ENCODE measurements at regions not wholly inside any gene's neighbourhood (a gene's known extent, or its start where the extent isn't known, plus 50 kb on each side); places are given as distances from the start of the nearest gene placed in this dataset.
"Not testable (repeated sequence)": the region's sequence is repeated elsewhere in the genome, so short reads cannot be mapped to it uniquely, and the experiment has no call there.

GRCh38 chr7:32765649-32766251 is 125.8 kb downstream of the KBTBD2 start:
- H3K9me3 ChIP-seq (replicated peaks in 1 of 3); DNase-seq; H3K36me3 ChIP-seq (replicated peaks in 1 of 2); H3K4me1 ChIP-seq (replicated peaks in 1 of 2); H3K27ac ChIP-seq; H3K4me3 ChIP-seq; intact Hi-C loops (cut with DNase I); H3K27me3 ChIP-seq: not testable (repeated sequence)
- TF ChIP-seq CTCF (IDR thresholded peaks at IDR 0.05): peak; percentile 28 to 62 (median 43)
- WGBS, 4 donors: 11 to 21% (median 16%) methylated on average over 4 of the region's 4 CpGs

GRCh38 chr7:32765185-32765584 is 126.4 kb downstream of the KBTBD2 start:
- H3K4me3 ChIP-seq: no peak overlapping the region
- no peaks in the 10 kb centered on the region for H3K9me3 ChIP-seq (replicated peaks in 1 of 3)
- no peaks in the 10 kb centered on the region for H3K4me1 ChIP-seq (replicated peaks in 1 of 2)
- intact Hi-C loops (cut with DNase I): no loop called here
- H3K36me3 ChIP-seq (replicated peaks in 1 of 2): no peaks in the 10 kb centered on the region
- H3K27me3 ChIP-seq: no peaks in the 10 kb centered on the region
- WGBS, 4 donors: 63 to 76% (median 68%) methylated on average over 3 of the region's 3 CpGs
- no peak for DNase-seq
- no peak overlapping the region for H3K27ac ChIP-seq
- TF ChIP-seq POLR2A (IDR thresholded peaks at IDR 0.05): no peak
- no peak for TF ChIP-seq CTCF (IDR thresholded peaks at IDR 0.05)

- DNase-seq: no peak
- Histone ChIP-seq H3K4me1 (replicated peaks in 1 of 2) (no peaks in the 10 kb centered on the region), H3K4me3 (no peak overlapping the region), H3K27me3 (no peaks in the 10 kb centered on the region), H3K36me3 (replicated peaks in 1 of 2) (no peaks in the 10 kb centered on the region), H3K9me3 (replicated peaks in 1 of 3) (no peaks in the 10 kb centered on the region), H3K27ac (no peak overlapping the region)
- intact Hi-C loops (cut with DNase I): no loop called here
- TF ChIP-seq CTCF (IDR thresholded peaks at IDR 0.05) (no peak), POLR2A (IDR thresholded peaks at IDR 0.05) (no peak)
- WGBS, 4 donors: 57 to 76% (median 64%) methylated on average over 23 of the region's 23 CpGs
Measured at GRCh38 chr7:32762925-32763293, 128.7 kb downstream of the KBTBD2 start.

- H3K27ac ChIP-seq; H3K4me3 ChIP-seq; H3K4me1 ChIP-seq (replicated peaks in 1 of 2); H3K36me3 ChIP-seq (replicated peaks in 1 of 2); H3K9me3 ChIP-seq (replicated peaks in 1 of 3); H3K27me3 ChIP-seq; intact Hi-C loops (cut with DNase I); DNase-seq: not testable (repeated sequence)
- 47 to 55% (median 52%) methylated on average over 22 to 29 of the region's 29 CpGs for WGBS, 4 donors
Measured at GRCh38 chr7:32762206-32762924, 129.2 kb downstream of the KBTBD2 start.
